MM.1S (cell line): ENCODE measurements at regions not wholly inside any gene's neighbourhood (a gene's known extent, or its start where the extent isn't known, plus 50 kb on each side); places are given as distances from the start of the nearest gene placed in this dataset.

ENCODE experiments used
- CTCF ChIP-seq: fragments of 300-600 bp; sonication (generic); IDR thresholded peaks from 2 replicates; pipeline ENCODE4 v1.5.1; 2016; ENCODE audit warnings: antibody characterized with exemption, low read length, mixed read lengths
- EZH2 ChIP-seq: fragments of 300-600 bp; sonication (generic); optimal IDR thresholded peaks from 2 replicates; pipeline ENCODE3; 2017; ENCODE audit warnings: low read depth, mild to moderate bottlenecking, antibody characterized with exemption, low read length, mixed read lengths

DNA sequence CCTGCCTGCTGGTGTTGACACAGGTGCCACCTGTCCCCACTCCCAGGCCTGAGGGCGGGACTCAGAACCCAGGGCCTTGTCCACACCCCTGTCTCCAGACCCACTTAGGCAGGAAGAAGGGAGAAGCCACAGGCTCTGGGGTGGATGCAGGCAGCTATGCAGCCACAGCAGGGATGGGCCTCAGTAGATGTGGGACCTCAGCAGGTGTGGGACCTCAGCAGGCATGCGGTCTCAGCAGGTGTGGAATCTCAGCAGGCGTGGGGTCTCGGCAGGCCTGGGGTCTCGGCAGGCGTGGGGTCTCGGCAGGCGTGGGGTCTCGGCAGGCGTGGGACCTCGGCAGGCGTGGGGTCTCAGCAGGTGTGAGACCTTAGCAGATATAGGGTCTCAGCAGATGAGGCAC lies 118.0 kb upstream of the PITRM1 start:
- TF ChIP-seq CTCF (no peak), EZH2 (no peak)
